Sigmoid colon (tissue), 4 donors: ENCODE measurements at regions not wholly inside any gene's neighbourhood (a gene's known extent, or its start where the extent isn't known, plus 50 kb on each side); places are given as distances from the start of the nearest gene placed in this dataset.

Experiments used
- EP300 ChIP-seq, 4 donors: sonication (generic); formaldehyde crosslinking; IDR thresholded peaks; one replicate each; pipeline ENCODE4 v1.6.1; 2017; ENCODE audit warnings: antibody characterized with exemption in 4 of 4
- POLR2A ChIP-seq, 2 donors: fragments of 450-650 bp; IDR thresholded peaks; one replicate each; pipeline ENCODE4 v1.6.1; 2016; ENCODE audit warnings: antibody characterized with exemption in 2 of 2, mild to moderate bottlenecking in 2 of 2, moderate library complexity in 2 of 2
- TF ChIP-seq, protein P1 (sequence below), 4 experiments: fragments of 450-650 bp in 3 of 4; fragments of 200-600 bp in 1 of 4; IDR thresholded peaks; one replicate each; pipeline ENCODE4 v1.5.1; 2016 to 2019; ENCODE audit warnings: antibody characterized with exemption in 4 of 4, mild to moderate bottlenecking in 3 of 4, moderate library complexity in 2 of 4

DNA sequence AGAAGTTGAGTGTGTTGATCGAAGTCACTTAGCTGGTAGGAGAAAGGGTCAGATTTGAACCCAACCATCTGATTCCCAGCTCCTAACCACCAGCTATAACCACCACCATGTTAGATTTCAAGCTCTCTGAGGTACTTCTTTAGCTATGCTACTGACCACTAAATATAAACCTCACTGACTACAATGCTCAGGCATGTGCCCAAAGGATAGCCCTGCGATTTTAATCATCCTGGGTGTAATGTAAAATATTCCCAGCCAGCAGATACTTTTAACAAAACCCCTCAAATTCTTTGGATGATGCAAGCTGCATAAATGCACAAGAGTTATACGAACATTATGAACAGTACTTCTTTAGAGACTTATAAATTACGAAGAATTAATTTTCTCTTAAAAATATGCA lies 115.2 kb upstream of the TSC22D2 start:
- TF ChIP-seq, protein P1, sequence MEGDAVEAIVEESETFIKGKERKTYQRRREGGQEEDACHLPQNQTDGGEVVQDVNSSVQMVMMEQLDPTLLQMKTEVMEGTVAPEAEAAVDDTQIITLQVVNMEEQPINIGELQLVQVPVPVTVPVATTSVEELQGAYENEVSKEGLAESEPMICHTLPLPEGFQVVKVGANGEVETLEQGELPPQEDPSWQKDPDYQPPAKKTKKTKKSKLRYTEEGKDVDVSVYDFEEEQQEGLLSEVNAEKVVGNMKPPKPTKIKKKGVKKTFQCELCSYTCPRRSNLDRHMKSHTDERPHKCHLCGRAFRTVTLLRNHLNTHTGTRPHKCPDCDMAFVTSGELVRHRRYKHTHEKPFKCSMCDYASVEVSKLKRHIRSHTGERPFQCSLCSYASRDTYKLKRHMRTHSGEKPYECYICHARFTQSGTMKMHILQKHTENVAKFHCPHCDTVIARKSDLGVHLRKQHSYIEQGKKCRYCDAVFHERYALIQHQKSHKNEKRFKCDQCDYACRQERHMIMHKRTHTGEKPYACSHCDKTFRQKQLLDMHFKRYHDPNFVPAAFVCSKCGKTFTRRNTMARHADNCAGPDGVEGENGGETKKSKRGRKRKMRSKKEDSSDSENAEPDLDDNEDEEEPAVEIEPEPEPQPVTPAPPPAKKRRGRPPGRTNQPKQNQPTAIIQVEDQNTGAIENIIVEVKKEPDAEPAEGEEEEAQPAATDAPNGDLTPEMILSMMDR (IDR thresholded peaks at IDR 0.05): no peak
- TF ChIP-seq EP300 (IDR thresholded peaks at IDR 0.05): no peak
- TF ChIP-seq POLR2A (IDR thresholded peaks at IDR 0.05): no peak
